ENCODE measurements at regions not wholly inside any gene's neighbourhood (a gene's known extent, or its start where the extent isn't known, plus 50 kb on each side); places are given as distances from the start of the nearest gene placed in this dataset.
"Not testable (repeated sequence)": the region's sequence is repeated elsewhere in the genome, so short reads cannot be mapped to it uniquely, and the experiment has no call there.

- intact Hi-C loops (cut with DNase I) = no loop called here
- H3K4me1 ChIP-seq = no peaks in the 10 kb centered on the region
- no peak for ATAC-seq
These were observed 88.3 kb upstream of the MYLIP start for GRCh38 chr6:16040628-16040974.

GRCh38 chr6:16039892-16040627 is 88.8 kb upstream of the MYLIP start:
- H3K4me3 ChIP-seq; H3K27ac ChIP-seq; H3K27me3 ChIP-seq; DNase-seq; H3K9me3 ChIP-seq; H3K36me3 ChIP-seq; H3K4me1 ChIP-seq; intact Hi-C loops (cut with DNase I): not testable (repeated sequence)
- peak; percentile 17 for ATAC-seq

More at GRCh38 chr6:16040628-16040974, 88.3 kb upstream of the MYLIP start:
- Histone ChIP-seq H3K4me3 (no peak overlapping the region), H3K9me3 (no peaks in the 10 kb centered on the region), H3K27ac (no peak overlapping the region), H3K27me3 (no peaks in the 10 kb centered on the region), H3K36me3 (no peaks in the 10 kb centered on the region)
- TF ChIP-seq CTCF (IDR thresholded peaks at IDR 0.05) = no peak
- DNase-seq = no peak

GRCh38 chr6:16038938-16039337 is 89.9 kb upstream of the MYLIP start:
- no peak for ATAC-seq
- no peaks in the 10 kb centered on the region for H3K36me3 ChIP-seq
- no peaks in the 10 kb centered on the region for H3K9me3 ChIP-seq
- no peak overlapping the region for H3K4me3 ChIP-seq
- no peak for DNase-seq
- no peak for TF ChIP-seq CTCF (IDR thresholded peaks at IDR 0.05)
- intact Hi-C loops (cut with DNase I) = no loop called here
- H3K27me3 ChIP-seq = no peaks in the 10 kb centered on the region
- H3K4me1 ChIP-seq = no peaks in the 10 kb centered on the region
- no peak overlapping the region for H3K27ac ChIP-seq

GRCh38 chr6:16035488-16036080 is 93.3 kb upstream of the MYLIP start:
- DNase-seq (no peak), ATAC-seq (no peak)
- no peaks in the 10 kb centered on the region for H3K4me1 ChIP-seq
- H3K4me3 ChIP-seq = no peak overlapping the region
- no peaks in the 10 kb centered on the region for H3K36me3 ChIP-seq
- no peaks in the 10 kb centered on the region for H3K9me3 ChIP-seq
- TF ChIP-seq CTCF (IDR thresholded peaks at IDR 0.05) = no peak
- H3K27ac ChIP-seq = no peak overlapping the region
- no peaks in the 10 kb centered on the region for H3K27me3 ChIP-seq
- intact Hi-C loops (cut with DNase I) = no loop called here

GRCh38 chr6:16033214-16033613 is 95.7 kb upstream of the MYLIP start:
- ATAC-seq (no peak), DNase-seq (no peak)
- intact Hi-C loops (cut with DNase I) = no loop called here
- H3K27ac ChIP-seq = no peak overlapping the region
- H3K4me1 ChIP-seq = no peaks in the 10 kb centered on the region
- no peaks in the 10 kb centered on the region for H3K36me3 ChIP-seq
- no peaks in the 10 kb centered on the region for H3K27me3 ChIP-seq
- no peak overlapping the region for H3K4me3 ChIP-seq
- no peak for TF ChIP-seq CTCF (IDR thresholded peaks at IDR 0.05)
- no peaks in the 10 kb centered on the region for H3K9me3 ChIP-seq

GRCh38 chr6:16031278-16031981 is 97.5 kb upstream of the MYLIP start:
- ATAC-seq (no peak), DNase-seq (no peak)
- intact Hi-C loops (cut with DNase I) = no loop called here
- H3K36me3 ChIP-seq = no peaks in the 10 kb centered on the region
- no peak overlapping the region for H3K4me3 ChIP-seq
- H3K27ac ChIP-seq = no peak overlapping the region
- no peaks in the 10 kb centered on the region for H3K9me3 ChIP-seq
- no peak for TF ChIP-seq CTCF (IDR thresholded peaks at IDR 0.05)
- H3K27me3 ChIP-seq = no peaks in the 10 kb centered on the region
- no peaks in the 10 kb centered on the region for H3K4me1 ChIP-seq
